HepG2 (cell line): ENCODE measurements at regions not wholly inside any gene's neighbourhood (a gene's known extent, or its start where the extent isn't known, plus 50 kb on each side); places are given as distances from the start of the nearest gene placed in this dataset.

ENCODE experiments used
- ATAC-seq: fragments of 200-7000 bp; cut with Tn5 transposase; 3 replicates; pipeline ENCODE4 v1.9.1; 2020; ENCODE audit warnings: mild to moderate bottlenecking, moderate library complexity
- BruUV-seq: library from RNA; stranded (reverse); fragments of 400-500 nt; replicated peaks from 2 replicates; lab custom pipeline; 2021; lab: Mats Ljungman, UMichigan
- CTCF ChIA-PET: fragments of 300-600 bp; formaldehyde crosslinking; extraction: SDS; loops from one replicate; lab custom pipeline; 2021; ENCODE audit warnings: low total read pairs, inconsistent platforms, low intra/inter-chr PET ratio; lab: Yijun Ruan, JAX
- POLR2A ChIA-PET: fragments of 350-600 bp; sonication (Branson Sonifier 250); formaldehyde crosslinking; loops from one replicate; lab custom pipeline; 2020; ENCODE audit warnings: antibody characterized with exemption, inconsistent platforms; lab: Yijun Ruan, JAX
- DNase-seq: peaks from one replicate; pipeline ENCODE4 v3.0.0-alpha.2; 2015; ENCODE audit warnings: low spot score
- FAIRE-seq: peaks from 3 replicates; lab custom pipeline; 2011; peaks lifted over from hg19 to GRCh38; lab: Jason Lieb, UNC
- H2AFZ ChIP-seq: one replicate; pipeline ENCODE4 v1.6.1; 2011; ENCODE audit warnings: low read length, inconsistent platforms
- H3K27ac ChIP-seq: fragments of 300-600 bp; 3 replicates; pipeline ENCODE4 v1.8.0; 2011; ENCODE audit warnings: mixed run types, mild to moderate bottlenecking, mixed read lengths, low read length, inconsistent platforms; ENCODE audit not compliant: insufficient read depth; ENCODE audit errors: extremely low read length
- H3K27me3 ChIP-seq, 2 experiments: fragments of 200-600 bp in 1 of 2; 2 replicates in 1 of 2; 3 replicates in 1 of 2; pipeline versions ENCODE4 v1.6.0 to v1.8.0; 2011; ENCODE audit warnings: low read length in 2 of 2, mild to moderate bottlenecking in 2 of 2, moderate library complexity in 2 of 2, inconsistent platforms in 1 of 2; ENCODE audit not compliant: insufficient read depth in 2 of 2, control insufficient read depth in 1 of 2
- H3K36me3 ChIP-seq, 2 experiments: fragments of 200-600 bp in 1 of 2; replicated peaks in 1 of 2; 2 replicates in 1 of 2; 3 replicates in 1 of 2; pipeline versions ENCODE4 v1.5.1 to v1.8.0; 2011; ENCODE audit warnings: low read length in 2 of 2, inconsistent platforms in 1 of 2; ENCODE audit not compliant: insufficient read depth in 2 of 2, control insufficient read depth in 1 of 2
- H3K4me1 ChIP-seq: 2 replicates; pipeline ENCODE4 v1.5.1; 2012; ENCODE audit warnings: low read length, inconsistent platforms; ENCODE audit not compliant: insufficient read depth
- H3K4me2 ChIP-seq: 2 replicates; pipeline ENCODE4 v1.6.0; 2011; ENCODE audit warnings: low read depth, low read length, inconsistent platforms
- H3K4me3 ChIP-seq, 3 experiments: fragments of 200-600 bp in 1 of 3; sonication (generic), shearing (Covaris generic) in 1 of 3; replicated peaks in 1 of 3; 2 replicates each; pipeline ENCODE4 v1.5.1; 2011 to 2016; ENCODE audit warnings: low read length in 3 of 3, inconsistent platforms in 2 of 3, low read depth in 2 of 3, mild to moderate bottlenecking in 2 of 3, control low read depth in 1 of 3, mixed read lengths in 1 of 3; ENCODE audit not compliant: insufficient read depth in 1 of 3
- H3K79me2 ChIP-seq: one replicate; pipeline ENCODE4 v1.6.1; 2011; ENCODE audit warnings: low read length, inconsistent platforms; ENCODE audit not compliant: insufficient read depth
- H3K9ac ChIP-seq: 2 replicates; pipeline ENCODE4 v1.6.0; 2011; ENCODE audit warnings: mild to moderate bottlenecking, low read depth, low read length, inconsistent platforms; ENCODE audit not compliant: insufficient read depth
- H3K9me3 ChIP-seq: 2 replicates; pipeline ENCODE4 v1.5.1; 2012; ENCODE audit warnings: mild to moderate bottlenecking, low read length
- H4K20me1 ChIP-seq: 2 replicates; pipeline ENCODE4 v1.6.0; 2011; ENCODE audit warnings: inconsistent platforms, mild to moderate bottlenecking, low read length, moderate library complexity; ENCODE audit not compliant: insufficient read depth
- CBFB ChIP-seq: sonication (generic); formaldehyde crosslinking; IDR thresholded peaks from 2 replicates; pipeline ENCODE4 v1.4.0; 2020; ENCODE audit warnings: missing genetic modification reagents
- HMG20B ChIP-seq: conservative IDR thresholded peaks from 2 replicates; pipeline ENCODE4 v1.6.1; 2016; ENCODE audit warnings: missing genetic modification reagents, missing compliant biosample characterization
- IKZF5 ChIP-seq: IDR thresholded peaks from 2 replicates; pipeline ENCODE4 v1.6.1; 2018; ENCODE audit warnings: missing genetic modification reagents, mild to moderate bottlenecking, missing compliant biosample characterization
- NPAS2 ChIP-seq: sonication (generic); formaldehyde crosslinking; IDR thresholded peaks from 2 replicates; pipeline ENCODE4 v1.8.0; 2022; ENCODE audit warnings: mild to moderate bottlenecking, missing genetic modification reagents, borderline replicate concordance
- PCBP2 ChIP-seq: fragments of 200-400 bp; formaldehyde crosslinking; optimal IDR thresholded peaks from 2 replicates; pipeline ENCODE3; 2018; ENCODE audit warnings: low read length, low read depth; ENCODE audit not compliant: poor library complexity, severe bottlenecking
- POGK ChIP-seq: sonication (generic); formaldehyde crosslinking; conservative IDR thresholded peaks from 2 replicates; pipeline ENCODE4 v1.8.0; 2022; ENCODE audit warnings: mild to moderate bottlenecking, moderate library complexity, missing genetic modification reagents
- RAD51 ChIP-seq: fragments of 450-650 bp; IDR thresholded peaks from 2 replicates; pipeline ENCODE4 v1.6.1; 2016; ENCODE audit warnings: borderline replicate concordance
- SIX4 ChIP-seq: sonication (generic); formaldehyde crosslinking; IDR thresholded peaks from 2 replicates; pipeline ENCODE4 v1.4.0; 2020; ENCODE audit warnings: missing genetic modification reagents
- SP5 ChIP-seq: IDR thresholded peaks from 2 replicates; pipeline ENCODE4 v1.6.1; 2016; ENCODE audit warnings: low read depth, borderline replicate concordance
- STAG1 ChIP-seq: sonication (generic); formaldehyde crosslinking; IDR thresholded peaks from 2 replicates; pipeline ENCODE4 v1.4.0; 2020; ENCODE audit warnings: missing genetic modification reagents
- ZNF207 ChIP-seq: fragments of 450-650 bp; IDR thresholded peaks from 2 replicates; pipeline ENCODE4 v1.6.1; 2016; ENCODE audit warnings: antibody characterized with exemption, borderline replicate concordance
- ZNF30 ChIP-seq: sonication (generic); formaldehyde crosslinking; IDR thresholded peaks from 2 replicates; pipeline ENCODE4 v1.5.0; 2020; ENCODE audit warnings: mild to moderate bottlenecking, missing genetic modification reagents
- ZNF547 ChIP-seq: sonication (generic); formaldehyde crosslinking; IDR thresholded peaks from 2 replicates; pipeline ENCODE4 v1.5.1; 2020; ENCODE audit warnings: mild to moderate bottlenecking, missing genetic modification reagents
- ZNF549 ChIP-seq: sonication (generic); formaldehyde crosslinking; IDR thresholded peaks from 2 replicates; pipeline ENCODE4 v1.5.0; 2020; ENCODE audit warnings: missing genetic modification reagents
- ZNF781 ChIP-seq: sonication (generic); formaldehyde crosslinking; IDR thresholded peaks from 2 replicates; pipeline ENCODE4 v1.5.1; 2020; ENCODE audit warnings: borderline replicate concordance, mild to moderate bottlenecking, missing genetic modification reagents; ENCODE audit errors: not compliant biosample characterization
- WGBS: methylation state at CpG from one replicate; pipeline ENCODE4 v1.1.6; 2017; ENCODE audit warnings: low lambda C conversion rate; 5-methylcytosine and 5-hydroxymethylcytosine counted together
- in situ Hi-C: cut with HindIII; loops from 2 replicates; pipeline ENCODE4 v1.10.0; 2017; ENCODE audit warnings: low pct_unique_long_range_greater_than_20kb; ENCODE audit not compliant: extremely low pct_ligation_motif_present
- intact Hi-C: fragments of 100-400 bp; cut with micrococcal nuclease; formaldehyde crosslinking; loops from one replicate; pipeline ENCODE4 v1.10.0; 2022; ENCODE audit not compliant: unreplicated experiment
- TF ChIP-seq, protein P1 (sequence below): sonication (generic); formaldehyde crosslinking; IDR thresholded peaks from 2 replicates; pipeline ENCODE4; 2020; ENCODE audit warnings: missing genetic modification reagents, mild to moderate bottlenecking, borderline replicate concordance
- TF ChIP-seq, protein P2 (sequence below): sonication (generic); formaldehyde crosslinking; IDR thresholded peaks from 2 replicates; pipeline ENCODE4 v1.4.0; 2020; ENCODE audit warnings: missing genetic modification reagents

- Histone ChIP-seq H4K20me1 (no peaks in the 10 kb centered on the region), H3K4me3 (no peak overlapping the region), H3K79me2 (no peaks in the 10 kb centered on the region)
- ChIA-PET POLR2A (no interaction called here), CTCF (no interaction called here)
- no peak for TF ChIP-seq NPAS2 (CRISPR knock-in tag)
- TF ChIP-seq ZNF549 (CRISPR knock-in tag) = no peak
- no peak for TF ChIP-seq ZNF207
- TF ChIP-seq, protein P1, sequence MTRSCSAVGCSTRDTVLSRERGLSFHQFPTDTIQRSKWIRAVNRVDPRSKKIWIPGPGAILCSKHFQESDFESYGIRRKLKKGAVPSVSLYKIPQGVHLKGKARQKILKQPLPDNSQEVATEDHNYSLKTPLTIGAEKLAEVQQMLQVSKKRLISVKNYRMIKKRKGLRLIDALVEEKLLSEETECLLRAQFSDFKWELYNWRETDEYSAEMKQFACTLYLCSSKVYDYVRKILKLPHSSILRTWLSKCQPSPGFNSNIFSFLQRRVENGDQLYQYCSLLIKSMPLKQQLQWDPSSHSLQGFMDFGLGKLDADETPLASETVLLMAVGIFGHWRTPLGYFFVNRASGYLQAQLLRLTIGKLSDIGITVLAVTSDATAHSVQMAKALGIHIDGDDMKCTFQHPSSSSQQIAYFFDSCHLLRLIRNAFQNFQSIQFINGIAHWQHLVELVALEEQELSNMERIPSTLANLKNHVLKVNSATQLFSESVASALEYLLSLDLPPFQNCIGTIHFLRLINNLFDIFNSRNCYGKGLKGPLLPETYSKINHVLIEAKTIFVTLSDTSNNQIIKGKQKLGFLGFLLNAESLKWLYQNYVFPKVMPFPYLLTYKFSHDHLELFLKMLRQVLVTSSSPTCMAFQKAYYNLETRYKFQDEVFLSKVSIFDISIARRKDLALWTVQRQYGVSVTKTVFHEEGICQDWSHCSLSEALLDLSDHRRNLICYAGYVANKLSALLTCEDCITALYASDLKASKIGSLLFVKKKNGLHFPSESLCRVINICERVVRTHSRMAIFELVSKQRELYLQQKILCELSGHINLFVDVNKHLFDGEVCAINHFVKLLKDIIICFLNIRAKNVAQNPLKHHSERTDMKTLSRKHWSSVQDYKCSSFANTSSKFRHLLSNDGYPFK = no peak
- no peak for TF ChIP-seq IKZF5
- no peak for TF ChIP-seq ZNF781 (CRISPR knock-in tag)
- TF ChIP-seq STAG1 = no peak
- TF ChIP-seq SP5 (CRISPR knock-in tag) = no peak
- TF ChIP-seq RAD51 = no peak
- TF ChIP-seq PCBP2 = no peak
- no peak for TF ChIP-seq CBFB
- no peak for TF ChIP-seq SIX4 (CRISPR knock-in tag)
- TF ChIP-seq, protein P2, sequence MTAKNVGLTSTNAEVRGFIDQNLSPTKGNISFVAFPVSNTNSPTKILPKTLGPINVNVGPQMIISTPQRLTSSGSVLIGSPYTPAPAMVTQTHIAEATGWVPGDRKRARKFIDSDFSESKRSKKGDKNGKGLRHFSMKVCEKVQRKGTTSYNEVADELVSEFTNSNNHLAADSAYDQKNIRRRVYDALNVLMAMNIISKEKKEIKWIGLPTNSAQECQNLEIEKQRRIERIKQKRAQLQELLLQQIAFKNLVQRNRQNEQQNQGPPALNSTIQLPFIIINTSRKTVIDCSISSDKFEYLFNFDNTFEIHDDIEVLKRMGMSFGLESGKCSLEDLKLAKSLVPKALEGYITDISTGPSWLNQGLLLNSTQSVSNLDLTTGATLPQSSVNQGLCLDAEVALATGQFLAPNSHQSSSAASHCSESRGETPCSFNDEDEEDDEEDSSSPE = no peak
- TF ChIP-seq HMG20B (CRISPR knock-in tag) = no peak
- no peak for TF ChIP-seq ZNF30 (CRISPR knock-in tag)
- TF ChIP-seq ZNF547 (CRISPR knock-in tag) = no peak
- TF ChIP-seq POGK (CRISPR knock-in tag) = no peak
- TF ChIP-seq, all 625 proteins: peak for 0
- no peak overlapping the region for H3K27ac ChIP-seq
- ATAC-seq (no peak), FAIRE-seq (no peak), DNase-seq (no peak)
- no peaks in the 10 kb centered on the region for H3K4me1 ChIP-seq
- no peaks in the 10 kb centered on the region for H3K9me3 ChIP-seq
- no peak overlapping the region for H2AFZ ChIP-seq
- H3K36me3 ChIP-seq = no peaks in the 10 kb centered on the region
- no peak overlapping the region for H3K9ac ChIP-seq
- WGBS = 2% methylated on average over 3 of the region's 3 CpGs
- no TSS peak for BruUV-seq
- no peaks in the 10 kb centered on the region; a peak in 1 of 5 replicates for H3K27me3 ChIP-seq
- no peak overlapping the region for H3K4me2 ChIP-seq
- in situ Hi-C loops (no loop called here), intact Hi-C loops (no loop called here)
These were observed 72.3 kb upstream of the RBBP8 start for GRCh38 chr18:22860807-22861206.
